ENCODE measurements at regions not wholly inside any gene's neighbourhood (a gene's known extent, or its start where the extent isn't known, plus 50 kb on each side); places are given as distances from the start of the nearest gene placed in this dataset.
A peak's percentile ranks its signal among the peaks of the same experiment; 100 is the strongest.
"Not testable (repeated sequence)": the region's sequence is repeated elsewhere in the genome, so short reads cannot be mapped to it uniquely, and the experiment has no call there.

- H3K27me3 ChIP-seq (ENCODE audit: control insufficient read depth in 2 of 2, insufficient read depth in 2 of 2, low read length in 2 of 2), result no peaks in the 10 kb centered on the region
- H3K36me3 ChIP-seq (ENCODE audit: control insufficient read depth in 2 of 2, insufficient read depth in 2 of 2, low read length in 2 of 2), result no peaks in the 10 kb centered on the region
- no peak overlapping the region for H3K9ac ChIP-seq (ENCODE audit: low read depth in 1 of 2, low read length in 2 of 2)
- H3K4me1 ChIP-seq (ENCODE audit: control insufficient read depth in 2 of 2, insufficient read depth in 2 of 2, low read length in 2 of 2), result peaks cover 0 to 2% of the 10 kb centered on the region in 2 donors
- H3K9me3 ChIP-seq (ENCODE audit: control insufficient read depth in 2 of 2, low read length in 2 of 2), result no peaks in the 10 kb centered on the region
- H3K4me3 ChIP-seq (ENCODE audit: low read length in 2 of 2), result no peak overlapping the region
- H3K27ac ChIP-seq (ENCODE audit: low read depth in 2 of 2, low read length in 2 of 2), result no peak overlapping the region
These were observed 138.3 kb upstream of the TPM1 start for GRCh38 chr15:62904041-62904910.

- no peak overlapping the region for H3K27ac ChIP-seq (ENCODE audit: low read depth in 2 of 2, low read length in 2 of 2)
These were observed 135.9 kb upstream of the TPM1 start for GRCh38 chr15:62906627-62907026.

GRCh38 chr15:62907275-62907674 is 135.3 kb upstream of the TPM1 start:
- H3K4me3 ChIP-seq (ENCODE audit: low read length in 2 of 2), result no peak overlapping the region
- no peaks in the 10 kb centered on the region for H3K9me3 ChIP-seq (ENCODE audit: control insufficient read depth in 2 of 2, low read length in 2 of 2)
- H3K27me3 ChIP-seq (ENCODE audit: control insufficient read depth in 2 of 2, insufficient read depth in 2 of 2, low read length in 2 of 2), result no peaks in the 10 kb centered on the region
- no peak overlapping the region for H3K9ac ChIP-seq (ENCODE audit: low read depth in 1 of 2, low read length in 2 of 2)
- H3K4me1 ChIP-seq (ENCODE audit: control insufficient read depth in 2 of 2, insufficient read depth in 2 of 2, low read length in 2 of 2), result no peaks in the 10 kb centered on the region
- H3K27ac ChIP-seq (ENCODE audit: low read depth in 2 of 2, low read length in 2 of 2), result no peak overlapping the region
- H3K36me3 ChIP-seq (ENCODE audit: control insufficient read depth in 2 of 2, insufficient read depth in 2 of 2, low read length in 2 of 2), result no peaks in the 10 kb centered on the region

More at GRCh38 chr15:62906627-62907026, 135.9 kb upstream of the TPM1 start:
- H3K9ac ChIP-seq (ENCODE audit: low read depth in 1 of 2, low read length in 2 of 2), result no peak overlapping the region
- no peaks in the 10 kb centered on the region for H3K27me3 ChIP-seq (ENCODE audit: control insufficient read depth in 2 of 2, insufficient read depth in 2 of 2, low read length in 2 of 2)
- H3K9me3 ChIP-seq (ENCODE audit: control insufficient read depth in 2 of 2, low read length in 2 of 2), result no peaks in the 10 kb centered on the region
- H3K4me3 ChIP-seq (ENCODE audit: low read length in 2 of 2), result no peak overlapping the region
- no peaks in the 10 kb centered on the region for H3K36me3 ChIP-seq (ENCODE audit: control insufficient read depth in 2 of 2, insufficient read depth in 2 of 2, low read length in 2 of 2)
- no peaks in the 10 kb centered on the region for H3K4me1 ChIP-seq (ENCODE audit: control insufficient read depth in 2 of 2, insufficient read depth in 2 of 2, low read length in 2 of 2)

- H3K27ac ChIP-seq (ENCODE audit: low read depth in 2 of 2, low read length in 2 of 2); H3K9me3 ChIP-seq (ENCODE audit: control insufficient read depth in 2 of 2, low read length in 2 of 2); H3K36me3 ChIP-seq (ENCODE audit: control insufficient read depth in 2 of 2, insufficient read depth in 2 of 2, low read length in 2 of 2); H3K4me1 ChIP-seq (ENCODE audit: control insufficient read depth in 2 of 2, insufficient read depth in 2 of 2, low read length in 2 of 2); H3K9ac ChIP-seq (ENCODE audit: low read depth in 1 of 2, low read length in 2 of 2); H3K27me3 ChIP-seq (ENCODE audit: control insufficient read depth in 2 of 2, insufficient read depth in 2 of 2, low read length in 2 of 2); H3K4me3 ChIP-seq (ENCODE audit: low read length in 2 of 2): not testable (repeated sequence)
These were observed 134.2 kb upstream of the TPM1 start for GRCh38 chr15:62908341-62908740.

- no peak overlapping the region for H3K4me3 ChIP-seq (ENCODE audit: low read length in 2 of 2)
- H3K27ac ChIP-seq (ENCODE audit: low read depth in 2 of 2, low read length in 2 of 2), result no peak overlapping the region
- no peak overlapping the region for H3K9ac ChIP-seq (ENCODE audit: low read depth in 1 of 2, low read length in 2 of 2)
- no peaks in the 10 kb centered on the region for H3K4me1 ChIP-seq (ENCODE audit: control insufficient read depth in 2 of 2, insufficient read depth in 2 of 2, low read length in 2 of 2)
- H3K9me3 ChIP-seq (ENCODE audit: control insufficient read depth in 2 of 2, low read length in 2 of 2), result no peaks in the 10 kb centered on the region
- H3K27me3 ChIP-seq (ENCODE audit: control insufficient read depth in 2 of 2, insufficient read depth in 2 of 2, low read length in 2 of 2), result no peaks in the 10 kb centered on the region
- no peaks in the 10 kb centered on the region for H3K36me3 ChIP-seq (ENCODE audit: control insufficient read depth in 2 of 2, insufficient read depth in 2 of 2, low read length in 2 of 2)
These were observed 133.3 kb upstream of the TPM1 start for GRCh38 chr15:62909257-62909656.

GRCh38 chr15:62912282-62912681 is 130.3 kb upstream of the TPM1 start:
- Histone ChIP-seq H3K9me3 (ENCODE audit: control insufficient read depth in 2 of 2, low read length in 2 of 2) (no peaks in the 10 kb centered on the region), H3K4me1 (ENCODE audit: control insufficient read depth in 2 of 2, insufficient read depth in 2 of 2, low read length in 2 of 2) (no peaks in the 10 kb centered on the region), H3K4me3 (ENCODE audit: low read length in 2 of 2) (no peak overlapping the region), H3K27ac (ENCODE audit: low read depth in 2 of 2, low read length in 2 of 2) (no peak overlapping the region), H3K9ac (ENCODE audit: low read depth in 1 of 2, low read length in 2 of 2) (no peak overlapping the region), H3K27me3 (ENCODE audit: control insufficient read depth in 2 of 2, insufficient read depth in 2 of 2, low read length in 2 of 2) (no peaks in the 10 kb centered on the region), H3K36me3 (ENCODE audit: control insufficient read depth in 2 of 2, insufficient read depth in 2 of 2, low read length in 2 of 2) (no peaks in the 10 kb centered on the region)

- H3K9ac ChIP-seq (ENCODE audit: low read depth in 1 of 2, low read length in 2 of 2), result no peak overlapping the region
These were observed 129.7 kb upstream of the TPM1 start for GRCh38 chr15:62912808-62913207.

GRCh38 chr15:62913246-62913645 is 129.3 kb upstream of the TPM1 start:
- H3K36me3 ChIP-seq (ENCODE audit: control insufficient read depth in 2 of 2, insufficient read depth in 2 of 2, low read length in 2 of 2), result no peaks in the 10 kb centered on the region
- no peaks in the 10 kb centered on the region for H3K27me3 ChIP-seq (ENCODE audit: control insufficient read depth in 2 of 2, insufficient read depth in 2 of 2, low read length in 2 of 2)
- H3K9ac ChIP-seq (ENCODE audit: low read depth in 1 of 2, low read length in 2 of 2), result no peak overlapping the region
- no peaks in the 10 kb centered on the region for H3K9me3 ChIP-seq (ENCODE audit: control insufficient read depth in 2 of 2, low read length in 2 of 2)
- H3K27ac ChIP-seq (ENCODE audit: low read depth in 2 of 2, low read length in 2 of 2), result no peak overlapping the region
- no peaks in the 10 kb centered on the region for H3K4me1 ChIP-seq (ENCODE audit: control insufficient read depth in 2 of 2, insufficient read depth in 2 of 2, low read length in 2 of 2)
- H3K4me3 ChIP-seq (ENCODE audit: low read length in 2 of 2), result no peak overlapping the region

More at GRCh38 chr15:62912808-62913207, 129.7 kb upstream of the TPM1 start:
- Histone ChIP-seq H3K27ac (ENCODE audit: low read depth in 2 of 2, low read length in 2 of 2) (no peak overlapping the region), H3K9me3 (ENCODE audit: control insufficient read depth in 2 of 2, low read length in 2 of 2) (no peaks in the 10 kb centered on the region), H3K4me3 (ENCODE audit: low read length in 2 of 2) (no peak overlapping the region), H3K36me3 (ENCODE audit: control insufficient read depth in 2 of 2, insufficient read depth in 2 of 2, low read length in 2 of 2) (no peaks in the 10 kb centered on the region), H3K4me1 (ENCODE audit: control insufficient read depth in 2 of 2, insufficient read depth in 2 of 2, low read length in 2 of 2) (no peaks in the 10 kb centered on the region), H3K27me3 (ENCODE audit: control insufficient read depth in 2 of 2, insufficient read depth in 2 of 2, low read length in 2 of 2) (no peaks in the 10 kb centered on the region)

GRCh38 chr15:62914461-62915079 is 128.0 kb upstream of the TPM1 start:
- Histone ChIP-seq H3K27ac (ENCODE audit: low read depth in 2 of 2, low read length in 2 of 2) (no peak overlapping the region), H3K27me3 (ENCODE audit: control insufficient read depth in 2 of 2, insufficient read depth in 2 of 2, low read length in 2 of 2) (no peaks in the 10 kb centered on the region)

GRCh38 chr15:62920682-62921502 is 121.7 kb upstream of the TPM1 start:
- Histone ChIP-seq H3K4me1 (ENCODE audit: control insufficient read depth in 2 of 2, insufficient read depth in 2 of 2, low read length in 2 of 2) (no peaks in the 10 kb centered on the region), H3K36me3 (ENCODE audit: control insufficient read depth in 2 of 2, insufficient read depth in 2 of 2, low read length in 2 of 2) (no peaks in the 10 kb centered on the region), H3K9ac (ENCODE audit: low read depth in 1 of 2, low read length in 2 of 2) (peak overlapping the region in 1 of 2 donors; percentile 3), H3K4me3 (ENCODE audit: low read length in 2 of 2) (no peak overlapping the region), H3K27ac (ENCODE audit: low read depth in 2 of 2, low read length in 2 of 2) (no peak overlapping the region), H3K9me3 (ENCODE audit: control insufficient read depth in 2 of 2, low read length in 2 of 2) (no peaks in the 10 kb centered on the region), H3K27me3 (ENCODE audit: control insufficient read depth in 2 of 2, insufficient read depth in 2 of 2, low read length in 2 of 2) (no peaks in the 10 kb centered on the region)

More at GRCh38 chr15:62914461-62915079, 128.0 kb upstream of the TPM1 start:
- Histone ChIP-seq H3K9ac (ENCODE audit: low read depth in 1 of 2, low read length in 2 of 2) (no peak overlapping the region), H3K4me3 (ENCODE audit: low read length in 2 of 2) (no peak overlapping the region), H3K36me3 (ENCODE audit: control insufficient read depth in 2 of 2, insufficient read depth in 2 of 2, low read length in 2 of 2) (no peaks in the 10 kb centered on the region), H3K4me1 (ENCODE audit: control insufficient read depth in 2 of 2, insufficient read depth in 2 of 2, low read length in 2 of 2) (no peaks in the 10 kb centered on the region), H3K9me3 (ENCODE audit: control insufficient read depth in 2 of 2, low read length in 2 of 2) (no peaks in the 10 kb centered on the region)
